Gastroesophageal sphincter (tissue), 4 donors: ENCODE measurements at regions not wholly inside any gene's neighbourhood (a gene's known extent, or its start where the extent isn't known, plus 50 kb on each side); places are given as distances from the start of the nearest gene placed in this dataset.

Experiments used
- ATAC-seq: fragments of 150-250 bp; one replicate; pipeline ENCODE4 v1.9.1; 2016; ENCODE audit warnings: mild to moderate bottlenecking, moderate library complexity
- H3K27ac ChIP-seq, 4 donors: fragments of 200-600 bp; sonication (generic) in 3 of 4; 1 replicate in 3 of 4; 2 replicates in 1 of 4; pipeline ENCODE4 v1.5.1; 2016 to 2019
- H3K27me3 ChIP-seq: fragments of 200-600 bp; sonication (generic); one replicate; pipeline ENCODE4 v1.5.1; 2019
- H3K36me3 ChIP-seq, 2 donors: fragments of 200-600 bp; sonication (generic); one replicate each; pipeline ENCODE4 v1.5.1; 2019; ENCODE audit warnings: control low read depth in 1 of 2
- H3K4me1 ChIP-seq, 3 donors: fragments of 200-600 bp; sonication (generic); 1 replicate in 2 of 3; 2 replicates in 1 of 3; pipeline ENCODE4 v1.5.1; 2016 to 2019; ENCODE audit warnings: control low read depth in 2 of 3
- H3K4me3 ChIP-seq, 2 donors: fragments of 200-600 bp; sonication (generic); one replicate each; pipeline ENCODE4 v1.5.1; 2019; ENCODE audit warnings: mild to moderate bottlenecking in 1 of 2, moderate library complexity in 1 of 2
- H3K9me3 ChIP-seq, 3 donors: fragments of 200-600 bp; sonication (generic); one replicate each; pipeline ENCODE4 v1.5.1; 2017 to 2019; ENCODE audit warnings: control low read depth in 2 of 3
- CTCF ChIP-seq, 4 experiments: fragments of 200-600 bp in 2 of 4; fragments of 450-650 bp in 2 of 4; sonication (generic) in 1 of 4; IDR thresholded peaks; one replicate each; pipeline ENCODE4 v1.5.1; 2017 to 2019; ENCODE audit warnings: antibody characterized with exemption in 4 of 4, mild to moderate bottlenecking in 2 of 4, moderate library complexity in 2 of 4
- EP300 ChIP-seq: sonication (generic); formaldehyde crosslinking; IDR thresholded peaks from one replicate; pipeline ENCODE4 v1.6.1; 2017; ENCODE audit warnings: antibody characterized with exemption, mild to moderate bottlenecking
- POLR2A ChIP-seq, 2 donors: fragments of 450-650 bp; IDR thresholded peaks; one replicate each; pipeline ENCODE4 v1.6.1; 2017; ENCODE audit warnings: antibody characterized with exemption in 2 of 2, mild to moderate bottlenecking in 2 of 2, moderate library complexity in 1 of 2
- POLR2AphosphoS5 ChIP-seq: sonication (generic); formaldehyde crosslinking; IDR thresholded peaks from one replicate; pipeline ENCODE4 v1.6.1; 2017; ENCODE audit warnings: antibody characterized with exemption
- WGBS, 2 donors: methylation state at CpG; one replicate each; pipeline ENCODE4 v1.1.5; 2018; ENCODE audit warnings: low coverage in 1 of 2; 5-methylcytosine and 5-hydroxymethylcytosine counted together

- peak; percentile 87 for ATAC-seq
- Histone ChIP-seq H3K4me3 (peak overlapping the region; percentile 17 to 35), H3K27ac (peak overlapping the region; percentile 67 to 89 (median 82)), H3K36me3 (no peaks in the 10 kb centered on the region), H3K27me3 (no peaks in the 10 kb centered on the region), H3K9me3 (no peaks in the 10 kb centered on the region), H3K4me1 (peaks cover 4 to 45% (median 10%) of the 10 kb centered on the region in 3 donors)
- 14 to 18% methylated on average over 9 to 19 of the region's 20 CpGs for WGBS, 2 donors
- TF ChIP-seq POLR2AphosphoS5 (peak; percentile 97), POLR2A (IDR thresholded peaks at IDR 0.05) (no peak), CTCF (IDR thresholded peaks at IDR 0.05) (peak in 1 of 4 experiments; percentile 13)
Measured at GRCh38 chr2:207334624-207335371, 169.1 kb upstream of the KLF7 start.

- H3K9me3 ChIP-seq = no peaks in the 10 kb centered on the region
- ATAC-seq = no peak
- H3K36me3 ChIP-seq = no peaks in the 10 kb centered on the region
- WGBS, 2 donors = 65 to 71% methylated on average over 3 to 5 of the region's 6 CpGs
- peak overlapping the region in 2 of 4 donors; percentile 10 to 34 for H3K27ac ChIP-seq
- H3K27me3 ChIP-seq = no peaks in the 10 kb centered on the region
- peaks cover 4 to 37% (median 10%) of the 10 kb centered on the region in 3 donors for H3K4me1 ChIP-seq
- H3K4me3 ChIP-seq = no peak overlapping the region
- TF ChIP-seq POLR2AphosphoS5 (no peak), CTCF (IDR thresholded peaks at IDR 0.05) (no peak), EP300 (no peak), POLR2A (IDR thresholded peaks at IDR 0.05) (no peak)
Measured at GRCh38 chr2:207337234-207338219, 171.8 kb upstream of the KLF7 start.

DNA sequence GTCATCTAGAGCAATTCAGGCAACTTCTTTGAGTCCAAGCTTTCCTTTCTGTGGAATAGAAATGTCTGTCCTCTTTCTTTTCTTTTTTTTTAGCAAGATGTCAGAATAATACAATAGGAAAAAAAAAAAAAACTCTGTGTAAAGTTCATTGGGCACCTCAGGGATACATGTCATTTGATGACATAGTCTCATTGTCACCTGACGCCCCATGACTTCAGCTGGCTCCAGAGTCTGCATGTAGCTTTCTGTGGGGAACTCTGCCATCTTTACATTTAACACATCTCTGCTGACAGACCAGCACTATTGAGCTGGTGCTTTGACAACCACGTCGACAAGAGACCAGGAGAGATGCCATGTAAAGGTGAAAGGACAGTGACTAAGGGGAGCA is 172.5 kb upstream of the KLF7 start:
- no peak overlapping the region for H3K27ac ChIP-seq
- peaks cover 4 to 37% (median 10%) of the 10 kb centered on the region in 3 donors for H3K4me1 ChIP-seq
- H3K9me3 ChIP-seq = no peaks in the 10 kb centered on the region
- no peak overlapping the region for H3K4me3 ChIP-seq
- TF ChIP-seq POLR2AphosphoS5 (no peak), CTCF (IDR thresholded peaks at IDR 0.05) (no peak), EP300 (no peak), POLR2A (IDR thresholded peaks at IDR 0.05) (no peak)
- no peaks in the 10 kb centered on the region for H3K36me3 ChIP-seq
- H3K27me3 ChIP-seq = no peaks in the 10 kb centered on the region
- ATAC-seq = no peak
- 80 to 90% methylated on average over 2 to 3 of the region's 3 CpGs for WGBS, 2 donors

DNA sequence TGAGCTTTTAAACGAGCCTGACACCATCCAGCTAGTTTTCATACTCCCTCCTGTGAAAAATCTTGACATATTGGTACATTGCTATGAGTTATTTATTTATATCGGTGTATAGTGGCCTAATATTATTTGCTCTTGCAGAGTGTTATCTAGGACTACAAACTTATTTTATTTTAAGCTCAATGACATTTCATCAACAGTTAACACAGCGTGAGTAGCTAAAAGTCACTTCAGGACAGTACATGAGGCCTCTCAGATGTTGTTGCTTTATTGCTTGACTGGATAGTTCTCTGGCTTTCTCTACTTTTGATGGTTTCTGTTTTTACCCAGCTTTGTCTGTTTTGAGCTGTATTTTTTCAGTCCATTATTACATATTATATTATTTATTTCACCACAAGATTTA is 172.9 kb upstream of the KLF7 start:
- no peaks in the 10 kb centered on the region for H3K27me3 ChIP-seq
- 63 to 80% methylated on average over 3 of the region's 3 CpGs for WGBS, 2 donors
- H3K4me3 ChIP-seq = no peak overlapping the region
- H3K27ac ChIP-seq = no peak overlapping the region
- H3K36me3 ChIP-seq = no peaks in the 10 kb centered on the region
- ATAC-seq = no peak
- no peaks in the 10 kb centered on the region for H3K9me3 ChIP-seq
- TF ChIP-seq CTCF (IDR thresholded peaks at IDR 0.05) (no peak), POLR2A (IDR thresholded peaks at IDR 0.05) (no peak), EP300 (no peak), POLR2AphosphoS5 (no peak)
- H3K4me1 ChIP-seq = peaks cover 4 to 37% (median 10%) of the 10 kb centered on the region in 3 donors
